Suprapubic skin (tissue), 4 donors: ENCODE measurements at regions not wholly inside any gene's neighbourhood (a gene's known extent, or its start where the extent isn't known, plus 50 kb on each side); places are given as distances from the start of the nearest gene placed in this dataset.

Source experiments
- DNase-seq, 2 donors: peaks; one replicate each; pipeline ENCODE4 v3.0.0-alpha.2; 2019; ENCODE audit warnings: low spot score in 2 of 2
- H3K27ac ChIP-seq: fragments of 200-600 bp; sonication (generic); one replicate; pipeline ENCODE4 v1.5.1; 2019
- H3K27me3 ChIP-seq: fragments of 200-600 bp; sonication (generic); one replicate; pipeline ENCODE4 v1.5.1; 2019
- H3K36me3 ChIP-seq: fragments of 200-600 bp; sonication (generic); one replicate; pipeline ENCODE4 v1.5.1; 2019
- H3K4me1 ChIP-seq: fragments of 200-600 bp; sonication (generic); one replicate; pipeline ENCODE4 v1.5.1; 2019
- H3K4me3 ChIP-seq: fragments of 200-600 bp; sonication (generic); one replicate; pipeline ENCODE4 v1.5.1; 2019; ENCODE audit warnings: mild to moderate bottlenecking
- H3K9me3 ChIP-seq: fragments of 200-600 bp; sonication (generic); one replicate; pipeline ENCODE4 v1.5.1; 2019
- CTCF ChIP-seq, 2 donors: fragments of 200-600 bp in 1 of 2; fragments of 450-650 bp in 1 of 2; sonication (generic) in 1 of 2; IDR thresholded peaks; one replicate each; pipeline ENCODE4 v1.5.1; 2016 to 2019; ENCODE audit warnings: antibody characterized with exemption in 2 of 2, mild to moderate bottlenecking in 1 of 2, moderate library complexity in 1 of 2
- EP300 ChIP-seq: sonication (generic); formaldehyde crosslinking; IDR thresholded peaks from one replicate; pipeline ENCODE4 v1.6.1; 2017; ENCODE audit warnings: antibody characterized with exemption
- POLR2A ChIP-seq, 2 donors: fragments of 450-650 bp; IDR thresholded peaks; one replicate each; pipeline ENCODE4 v1.6.1; 2017; ENCODE audit warnings: antibody characterized with exemption in 2 of 2, mild to moderate bottlenecking in 2 of 2, moderate library complexity in 2 of 2
- POLR2AphosphoS5 ChIP-seq, 3 donors: sonication (generic); formaldehyde crosslinking; IDR thresholded peaks; one replicate each; pipeline ENCODE4 v1.6.1; 2017; ENCODE audit warnings: antibody characterized with exemption in 3 of 3
- WGBS: methylation state at CpG from one replicate; pipeline ENCODE4 v1.1.5; 2018; 5-methylcytosine and 5-hydroxymethylcytosine counted together

- TF ChIP-seq EP300 (no peak), POLR2A (IDR thresholded peaks at IDR 0.05) (no peak), CTCF (IDR thresholded peaks at IDR 0.05) (no peak), POLR2AphosphoS5 (IDR thresholded peaks at IDR 0.05) (no peak)
- 51% methylated on average over 3 of the region's 3 CpGs for WGBS
- Histone ChIP-seq H3K27ac (no peak overlapping the region), H3K4me3 (no peak overlapping the region), H3K36me3 (no peaks in the 10 kb centered on the region), H3K4me1 (no peaks in the 10 kb centered on the region), H3K27me3 (no peaks in the 10 kb centered on the region), H3K9me3 (peaks cover 8% of the 10 kb centered on the region)
- no peak for DNase-seq
Observed at GRCh38 chr12:77619425-77619824, 211.3 kb upstream of the NAV3 start.

- Histone ChIP-seq H3K27me3 (no peaks in the 10 kb centered on the region), H3K36me3 (no peaks in the 10 kb centered on the region), H3K4me3 (no peak overlapping the region), H3K4me1 (no peaks in the 10 kb centered on the region), H3K9me3 (peaks cover 8% of the 10 kb centered on the region), H3K27ac (no peak overlapping the region)
- WGBS = 94% methylated on average over 1 of the region's 1 CpG
- TF ChIP-seq POLR2AphosphoS5 (IDR thresholded peaks at IDR 0.05) = no peak
- TF ChIP-seq EP300 = no peak
- no peak for TF ChIP-seq POLR2A (IDR thresholded peaks at IDR 0.05)
- no peak for TF ChIP-seq CTCF (IDR thresholded peaks at IDR 0.05)
- no peak for DNase-seq
Observed at GRCh38 chr12:77617818-77618217, 212.9 kb upstream of the NAV3 start.

GRCh38 chr12:77615332-77615731 is 215.4 kb upstream of the NAV3 start:
- Histone ChIP-seq H3K4me1 (no peaks in the 10 kb centered on the region), H3K9me3 (peaks cover 8% of the 10 kb centered on the region), H3K27me3 (no peaks in the 10 kb centered on the region), H3K27ac (no peak overlapping the region), H3K4me3 (no peak overlapping the region), H3K36me3 (no peaks in the 10 kb centered on the region)
- no peak for DNase-seq
- TF ChIP-seq POLR2AphosphoS5 (IDR thresholded peaks at IDR 0.05) = no peak
- TF ChIP-seq EP300 = no peak
- no peak for TF ChIP-seq CTCF (IDR thresholded peaks at IDR 0.05)
- TF ChIP-seq POLR2A (IDR thresholded peaks at IDR 0.05) = no peak
- whole genome bisulfite sequencing = 87% methylated on average over 2 of the region's 2 CpGs

DNA sequence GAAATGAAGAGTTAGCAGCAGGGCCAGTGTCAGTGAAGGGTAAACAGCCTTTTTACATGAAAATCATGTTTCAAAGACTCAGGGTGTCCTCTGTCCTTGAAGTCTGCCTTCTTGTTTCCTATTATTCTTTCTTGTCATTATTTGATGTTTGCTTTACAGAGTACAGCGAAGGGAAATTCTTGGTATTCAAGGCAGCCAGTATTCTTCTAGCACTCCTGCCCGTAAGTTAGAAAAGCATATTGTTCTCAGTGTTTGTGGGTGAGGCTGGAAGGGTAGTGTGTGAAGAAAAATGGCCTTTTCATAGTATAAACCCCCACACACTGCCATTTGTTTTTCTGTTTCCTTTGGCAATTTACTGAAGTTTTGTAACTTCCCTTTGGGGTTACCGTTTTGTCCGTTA is 217.3 kb upstream of the NAV3 start:
- H3K9me3 ChIP-seq = peaks cover 8% of the 10 kb centered on the region
- DNase-seq = no peak
- 85% methylated on average over 4 of the region's 4 CpGs for WGBS
- H3K4me3 ChIP-seq = no peak overlapping the region
- no peaks in the 10 kb centered on the region for H3K27me3 ChIP-seq
- TF ChIP-seq POLR2A (IDR thresholded peaks at IDR 0.05) = no peak
- H3K27ac ChIP-seq = no peak overlapping the region
- H3K4me1 ChIP-seq = no peaks in the 10 kb centered on the region
- H3K36me3 ChIP-seq = no peaks in the 10 kb centered on the region

DNA sequence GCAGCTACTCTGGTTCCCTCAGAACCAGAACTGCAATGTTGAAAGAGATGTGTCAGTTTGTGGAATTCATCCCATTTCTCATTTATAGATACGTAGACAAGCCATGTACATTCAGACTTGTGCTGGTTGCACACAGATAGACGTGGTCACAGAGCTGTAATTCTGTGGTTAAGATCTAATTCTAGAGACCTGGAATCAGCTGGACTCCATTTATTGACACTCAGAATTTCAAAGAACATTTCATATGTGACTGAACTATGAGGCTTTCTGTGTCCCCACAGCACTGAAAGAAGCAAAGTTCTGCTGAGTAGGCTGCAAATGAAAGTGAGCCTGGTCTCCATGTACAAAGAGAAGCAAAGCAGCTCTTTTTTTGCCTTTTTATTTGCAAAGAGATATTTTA is 220.2 kb upstream of the NAV3 start:
- DNase-seq = no peak
- H3K4me1 ChIP-seq = no peaks in the 10 kb centered on the region
- no peaks in the 10 kb centered on the region for H3K27me3 ChIP-seq
- H3K36me3 ChIP-seq = no peaks in the 10 kb centered on the region
- TF ChIP-seq EP300 (no peak), POLR2A (IDR thresholded peaks at IDR 0.05) (no peak), CTCF (IDR thresholded peaks at IDR 0.05) (no peak), POLR2AphosphoS5 (IDR thresholded peaks at IDR 0.05) (no peak)
- H3K9me3 ChIP-seq = no peaks in the 10 kb centered on the region
- WGBS = 71% methylated on average over 2 of the region's 2 CpGs
- no peak overlapping the region for H3K27ac ChIP-seq
- H3K4me3 ChIP-seq = no peak overlapping the region

DNA sequence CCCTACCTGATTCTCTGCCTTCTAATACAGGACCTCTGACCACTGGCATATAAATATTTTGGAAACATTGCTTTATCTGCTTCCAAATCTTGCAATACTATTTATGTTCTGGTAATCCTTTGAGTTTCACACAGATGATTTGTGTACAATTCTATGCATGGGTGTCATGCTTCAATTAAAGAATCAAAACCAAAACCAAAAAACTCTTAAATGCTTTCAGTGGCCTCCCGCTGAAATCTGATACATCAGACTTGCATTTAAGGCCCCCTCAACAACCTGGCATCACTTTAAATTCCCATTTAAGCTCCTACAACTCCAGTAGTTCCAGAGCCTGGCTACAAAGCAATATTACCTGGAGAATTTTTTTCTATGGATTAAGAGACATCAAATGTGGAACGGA is 221.7 kb upstream of the NAV3 start:
- DNase-seq = no peak
- TF ChIP-seq CTCF (IDR thresholded peaks at IDR 0.05) = no peak
- TF ChIP-seq POLR2A (IDR thresholded peaks at IDR 0.05) = no peak
- no peak for TF ChIP-seq POLR2AphosphoS5 (IDR thresholded peaks at IDR 0.05)
- TF ChIP-seq EP300 = no peak
- Histone ChIP-seq H3K4me1 (no peaks in the 10 kb centered on the region), H3K27ac (no peak overlapping the region), H3K36me3 (no peaks in the 10 kb centered on the region), H3K4me3 (no peak overlapping the region), H3K27me3 (no peaks in the 10 kb centered on the region), H3K9me3 (no peaks in the 10 kb centered on the region)
- 64% methylated on average over 2 of the region's 2 CpGs for WGBS
